DMS79 (cell line): ENCODE measurements at regions not wholly inside any gene's neighbourhood (a gene's known extent, or its start where the extent isn't known, plus 50 kb on each side); places are given as distances from the start of the nearest gene placed in this dataset.

Experiments used
- DNase-seq: peaks from one replicate; lab custom pipeline; 2025; lab: John Stamatoyannopoulos, UW

DNA sequence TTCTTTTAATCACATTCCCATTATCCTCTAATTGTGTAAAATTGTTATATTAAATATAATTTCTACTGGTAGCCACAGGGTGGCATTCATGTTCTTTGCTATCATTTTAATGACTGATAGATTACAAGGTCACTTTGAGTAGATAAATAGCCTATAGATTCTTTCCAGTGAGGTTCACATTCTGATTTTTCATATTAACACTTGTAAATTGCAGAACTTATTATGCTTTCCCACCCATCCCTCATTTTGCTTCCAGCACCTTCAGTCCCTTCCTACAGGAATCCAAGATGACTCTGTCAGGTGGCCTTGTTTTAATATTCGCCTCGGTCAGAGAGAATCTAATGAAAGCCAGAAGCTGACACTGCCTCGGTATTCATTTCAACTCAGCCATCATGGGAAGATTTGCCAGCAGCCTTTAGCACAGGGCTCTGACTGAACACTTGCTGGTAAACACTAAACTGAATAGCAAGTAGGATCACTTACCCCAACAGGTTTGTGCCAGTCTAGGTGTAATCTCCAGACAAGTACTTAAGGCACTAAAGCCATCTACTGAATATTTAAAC, 101.2 kb upstream of the FSHR start:
- DNase-seq = peak; percentile 67

DNA sequence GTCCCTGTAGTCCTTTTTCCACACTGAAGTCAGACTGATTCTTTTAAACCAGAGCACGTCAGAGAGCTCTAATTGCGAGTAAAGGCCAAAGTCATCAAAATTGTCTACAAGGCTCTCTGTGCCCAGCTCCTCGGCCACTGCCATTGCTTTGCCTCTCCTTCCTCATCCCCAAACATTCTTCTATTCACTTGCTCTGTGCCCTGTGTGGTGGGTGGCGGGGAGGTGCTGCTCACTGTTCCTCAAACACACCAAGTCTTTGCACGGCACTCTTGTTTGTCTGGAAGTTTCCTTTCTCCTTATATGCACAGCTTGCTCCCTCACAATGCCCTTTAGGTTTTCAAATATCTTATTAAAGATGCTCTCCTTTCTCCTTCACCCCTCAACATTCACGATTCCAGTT, 100.1 kb upstream of the FSHR start:
- no peak for DNase-seq

DNA sequence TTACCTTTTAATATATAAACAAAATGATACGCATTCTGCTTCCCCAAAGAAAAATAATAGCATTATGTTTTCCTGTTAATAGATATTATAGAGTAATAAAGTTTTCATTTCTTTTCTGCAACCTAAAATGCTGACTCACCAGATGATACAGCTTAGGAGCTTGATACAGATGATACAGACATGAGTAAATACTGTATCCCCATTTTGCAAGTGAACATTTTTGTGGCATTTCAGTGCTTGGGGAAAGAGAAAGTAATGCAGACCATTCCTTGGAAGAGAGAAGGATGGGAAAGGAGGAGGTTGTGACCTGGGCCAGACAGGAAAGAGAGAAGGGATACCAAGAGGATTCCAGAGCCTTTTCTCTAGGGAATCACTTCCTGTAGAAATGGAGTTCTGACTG, 97.5 kb upstream of the FSHR start:
- DNase-seq = no peak

DNA sequence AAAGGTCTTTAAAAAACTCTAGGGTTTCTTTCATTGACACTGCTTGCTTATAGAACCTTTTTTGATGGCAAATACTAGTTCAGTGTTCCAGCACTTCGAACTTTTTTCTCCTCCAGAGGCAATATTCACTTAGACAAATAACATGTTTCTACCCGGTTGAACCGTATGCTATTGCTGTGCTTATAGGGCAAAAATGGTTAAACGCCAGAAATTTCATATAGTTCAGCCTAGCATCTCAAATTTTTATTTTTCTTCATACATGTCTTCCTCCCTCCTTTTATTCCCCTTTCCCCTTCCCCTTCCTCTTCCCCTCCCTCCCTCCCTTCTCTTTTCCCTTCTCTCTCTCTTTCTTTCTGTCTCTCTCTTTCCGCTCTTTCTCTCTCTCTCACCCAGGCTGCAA, 96.9 kb upstream of the FSHR start:
- DNase-seq = no peak

DNA sequence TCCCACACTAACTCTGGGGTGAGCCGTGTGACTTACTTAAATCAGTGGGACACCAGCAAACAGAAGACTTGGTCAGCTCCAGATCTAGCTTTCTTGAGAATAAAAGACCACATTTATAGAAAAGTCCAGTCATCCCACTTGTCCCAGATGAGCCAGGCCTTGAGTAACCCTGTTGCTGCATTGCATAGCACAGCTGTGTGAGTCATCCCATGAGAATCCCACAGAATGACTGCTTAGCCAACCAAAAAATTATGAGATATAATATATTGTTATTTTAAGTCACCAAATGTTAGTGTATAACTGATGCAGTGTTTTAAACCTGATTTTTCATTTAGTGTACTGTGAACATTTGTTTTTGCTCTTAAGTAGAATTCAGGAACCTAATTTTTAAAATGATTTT, 94.2 kb upstream of the FSHR start:
- DNase-seq = no peak

DNA sequence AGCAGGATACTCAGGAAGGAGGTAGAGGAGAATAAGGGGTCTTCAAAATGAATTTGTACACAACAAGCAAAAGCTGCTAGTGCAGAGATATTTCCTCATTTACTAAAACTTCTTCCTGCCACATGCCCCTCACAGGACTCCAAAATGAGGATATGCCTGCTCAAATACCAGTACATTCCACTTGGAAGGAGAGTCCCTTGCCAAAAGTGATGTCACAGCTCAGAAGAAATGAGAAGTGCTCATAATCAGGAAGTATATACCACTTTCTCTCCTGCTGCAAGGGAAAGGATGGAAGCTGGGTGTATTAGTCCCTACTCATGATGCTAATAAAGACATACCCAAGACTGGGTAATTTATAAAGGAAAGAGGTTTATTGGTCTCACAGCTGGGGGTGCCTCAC, 87.7 kb upstream of the FSHR start:
- no peak for DNase-seq

DNA sequence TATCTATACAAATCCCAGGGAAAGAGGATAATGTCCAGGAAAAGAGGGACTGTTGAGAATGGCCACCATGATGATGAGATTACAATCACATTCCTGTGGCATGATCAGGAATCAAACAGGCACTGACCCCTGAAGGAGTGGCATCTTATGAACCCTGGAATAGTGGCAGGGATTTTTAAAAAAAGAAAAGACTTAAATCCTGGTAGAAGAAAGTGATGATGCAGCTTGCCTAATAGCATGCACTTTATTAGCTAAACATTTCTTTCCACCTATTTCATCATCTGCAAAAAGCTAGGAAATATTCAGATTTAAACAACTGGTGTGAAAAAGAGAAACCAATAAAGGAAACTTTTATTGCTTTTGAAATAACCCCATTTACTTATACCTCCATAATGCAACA, 87.2 kb upstream of the FSHR start:
- no peak for DNase-seq

DNA sequence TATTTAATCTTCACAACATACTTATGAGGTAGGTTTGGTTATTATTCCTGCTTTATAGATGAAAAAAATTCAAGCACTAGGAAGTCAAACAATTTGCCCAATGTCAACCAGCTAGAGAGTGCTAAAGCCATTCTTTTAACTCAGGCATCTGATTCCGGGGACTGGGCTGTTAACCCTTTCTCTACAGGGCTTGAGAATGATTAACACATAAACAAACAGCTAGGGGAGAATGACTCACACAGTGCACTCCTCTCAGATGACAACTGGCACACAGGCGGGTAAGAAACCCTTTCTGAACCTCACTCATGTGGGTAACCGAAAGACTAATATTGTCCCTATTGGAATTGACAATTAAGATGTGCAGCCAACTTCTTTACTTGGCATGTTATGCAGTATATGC, 86.3 kb upstream of the FSHR start:
- DNase-seq = no peak

DNA sequence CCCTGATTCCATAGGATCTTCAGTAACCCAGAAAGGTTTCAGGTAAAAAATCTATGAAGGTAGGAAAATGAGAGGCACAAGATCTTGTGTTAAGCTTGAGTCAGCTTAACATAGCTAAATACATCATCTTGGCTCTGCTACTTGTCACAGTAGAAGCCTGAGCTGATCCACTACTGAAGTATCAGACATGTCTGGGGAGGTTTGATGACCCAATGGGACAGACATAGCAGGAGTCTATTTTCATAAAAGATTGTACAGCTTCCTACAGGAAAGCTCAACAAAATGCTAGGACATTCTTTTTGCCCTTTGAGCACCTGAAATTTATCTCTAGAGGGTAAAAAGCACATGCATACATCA, 84.3 kb upstream of the FSHR start:
- DNase-seq = no peak

DNA sequence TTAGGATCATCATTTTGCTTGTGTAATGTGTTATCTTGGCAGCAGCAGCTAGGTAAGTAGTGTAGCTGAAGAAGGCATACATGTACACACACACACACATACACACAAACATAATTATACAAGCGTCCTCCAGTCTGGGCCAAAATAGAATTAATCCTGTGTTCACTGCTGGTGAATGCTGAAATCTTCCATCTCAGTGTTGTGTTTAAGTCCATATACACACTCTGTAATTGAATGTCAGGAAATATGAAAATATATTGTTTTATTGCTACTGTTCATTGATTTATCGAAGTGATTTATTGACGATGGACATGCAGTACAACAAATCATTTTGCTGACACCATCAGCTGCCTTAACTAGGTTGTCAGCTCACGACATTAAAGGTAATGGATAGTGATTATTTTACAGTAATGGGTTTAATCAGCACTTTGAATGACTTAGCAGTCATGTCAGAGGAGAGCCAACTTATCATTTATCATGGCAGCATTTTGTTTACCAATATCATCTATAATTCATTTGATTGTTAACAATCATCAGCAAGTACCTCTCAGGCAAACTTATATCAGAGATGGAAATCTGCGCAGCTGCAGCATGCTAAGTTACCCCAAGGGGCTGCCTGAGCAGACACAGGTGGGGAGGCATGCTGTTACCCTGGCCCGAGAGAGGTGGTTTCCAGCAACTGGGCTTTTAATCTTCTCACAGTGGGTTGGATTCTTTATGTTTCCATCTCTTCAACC, 83.7 kb upstream of the FSHR start:
- DNase-seq = no peak

DNA sequence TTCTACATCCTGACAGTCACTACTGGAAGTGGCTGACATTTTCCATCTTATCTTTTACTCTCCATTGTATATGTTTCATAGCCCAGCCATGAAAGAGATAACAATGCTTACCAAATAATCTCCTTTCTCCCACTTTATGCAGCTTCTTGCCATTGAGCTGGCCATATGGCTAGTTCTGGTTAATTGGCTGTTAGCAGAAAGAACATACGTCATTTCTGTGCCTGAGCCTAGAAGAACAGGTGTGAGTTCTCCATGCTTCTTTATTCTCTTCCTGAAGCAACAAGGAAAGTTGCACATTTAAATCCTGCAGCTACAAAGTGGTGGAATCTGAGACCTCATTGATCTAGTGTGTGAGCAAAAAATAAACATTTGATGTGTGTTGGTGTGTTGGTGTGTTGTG, 82.0 kb upstream of the FSHR start:
- DNase-seq = no peak

DNA sequence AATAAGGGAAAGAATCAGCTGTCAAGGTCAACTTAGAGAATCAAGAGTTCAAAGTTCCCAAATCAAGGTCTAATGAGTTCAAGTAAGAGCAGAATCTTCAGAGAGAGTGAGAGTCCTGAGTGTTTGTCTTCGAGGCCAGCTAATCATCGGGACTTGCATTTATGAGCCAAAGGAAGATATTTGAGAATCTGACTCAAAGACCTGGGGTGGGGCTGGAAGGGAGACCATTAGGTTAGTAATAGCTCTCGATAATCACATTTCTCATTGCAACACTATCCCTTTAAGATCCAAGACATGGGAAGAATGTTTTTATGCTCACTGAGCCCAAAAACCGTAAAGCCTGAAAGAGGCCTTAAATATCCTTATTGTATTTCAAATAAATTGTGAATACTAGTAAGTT, 72.0 kb upstream of the FSHR start:
- DNase-seq = no peak

DNA sequence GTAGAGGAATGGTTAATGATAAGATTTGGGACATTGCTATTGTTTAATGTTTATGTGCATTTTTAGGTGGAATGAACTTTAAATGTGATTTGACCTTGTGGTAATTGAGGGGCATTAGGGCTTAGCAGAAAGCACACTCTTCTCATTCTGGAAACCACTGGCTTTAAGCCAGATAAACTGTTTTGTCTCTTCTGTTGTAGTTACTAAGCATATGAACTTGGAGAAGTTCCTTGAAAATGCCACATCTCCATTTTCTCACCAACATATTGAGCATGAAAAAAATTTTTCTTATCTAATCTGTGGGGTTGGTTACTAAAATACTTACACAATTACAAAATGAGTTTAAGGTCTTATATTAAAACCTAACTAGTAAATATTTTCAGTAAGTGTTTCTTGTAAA, 70.8 kb upstream of the FSHR start:
- DNase-seq = no peak

DNA sequence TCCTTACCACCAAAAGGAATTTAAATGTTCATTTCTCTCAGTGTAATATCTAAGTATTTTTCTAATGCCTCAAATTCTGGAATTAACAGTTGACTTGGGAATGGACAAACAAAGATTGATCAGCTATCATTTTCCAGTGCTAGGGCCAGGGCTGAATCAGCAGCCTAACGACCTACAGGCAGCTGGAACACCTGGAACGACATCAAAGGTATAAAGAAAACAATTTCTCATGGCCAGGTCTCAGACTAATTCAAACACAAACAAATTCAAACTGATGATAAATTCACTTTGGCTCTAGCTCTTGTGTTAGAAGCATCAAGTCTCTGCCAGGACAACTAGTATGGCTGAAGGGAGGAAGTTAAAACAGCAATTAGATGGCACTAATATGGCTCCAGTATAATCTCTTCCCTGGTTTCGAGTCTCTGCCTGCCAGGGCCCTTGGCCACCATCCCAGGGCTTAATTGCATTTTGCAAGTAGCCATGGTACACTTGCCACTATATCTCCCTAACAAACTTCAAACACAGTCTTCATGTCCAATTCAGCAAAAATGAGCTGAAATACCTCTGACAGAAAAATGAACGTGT, 70.2 kb upstream of the FSHR start:
- DNase-seq = peak; percentile 59

DNA sequence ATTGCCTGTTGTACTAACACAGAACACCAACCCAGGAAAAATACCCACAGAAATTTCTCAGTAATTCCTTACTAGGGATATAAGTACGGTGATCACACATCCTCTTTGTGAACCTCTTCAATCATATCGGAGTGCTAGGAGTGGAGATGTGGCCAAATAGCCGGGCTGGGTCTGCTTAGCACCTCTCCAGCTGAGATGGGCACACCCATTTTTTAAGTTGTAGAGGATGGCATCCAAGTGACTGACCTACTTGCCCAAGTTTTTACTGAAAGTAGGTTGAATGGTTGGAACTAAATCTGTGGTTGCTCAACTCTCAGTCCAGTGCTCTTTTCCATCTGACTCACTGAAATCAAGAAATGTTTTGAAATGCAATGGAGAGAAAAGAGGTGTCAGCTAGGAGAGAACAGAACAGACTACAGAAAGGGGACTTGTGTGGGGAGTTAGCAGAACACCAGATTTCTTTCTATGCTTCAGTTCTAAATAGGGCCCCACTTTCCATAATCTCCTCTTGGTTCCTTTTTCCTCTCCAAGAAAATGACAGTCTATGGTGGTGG, 68.7 kb upstream of the FSHR start:
- no peak for DNase-seq

DNA sequence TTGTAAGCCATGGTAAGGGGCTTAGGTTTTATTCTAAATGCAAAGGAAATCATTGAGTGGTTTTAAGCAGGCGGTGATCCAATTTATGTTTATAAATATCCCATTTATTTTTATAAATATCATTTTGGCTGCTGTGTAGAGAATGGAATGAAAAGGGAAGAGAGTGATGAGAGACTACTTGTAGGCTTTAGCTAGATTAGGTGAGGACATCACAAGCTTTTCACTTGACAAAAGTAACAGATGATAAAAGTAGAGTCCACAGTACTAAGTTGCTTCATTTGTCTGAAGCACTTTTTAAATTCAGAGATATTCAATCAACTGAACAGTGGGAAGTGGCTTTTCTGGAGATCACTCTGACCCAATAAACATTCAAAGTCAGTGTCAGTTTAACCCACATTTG, 65.4 kb upstream of the FSHR start:
- no peak for DNase-seq

DNA sequence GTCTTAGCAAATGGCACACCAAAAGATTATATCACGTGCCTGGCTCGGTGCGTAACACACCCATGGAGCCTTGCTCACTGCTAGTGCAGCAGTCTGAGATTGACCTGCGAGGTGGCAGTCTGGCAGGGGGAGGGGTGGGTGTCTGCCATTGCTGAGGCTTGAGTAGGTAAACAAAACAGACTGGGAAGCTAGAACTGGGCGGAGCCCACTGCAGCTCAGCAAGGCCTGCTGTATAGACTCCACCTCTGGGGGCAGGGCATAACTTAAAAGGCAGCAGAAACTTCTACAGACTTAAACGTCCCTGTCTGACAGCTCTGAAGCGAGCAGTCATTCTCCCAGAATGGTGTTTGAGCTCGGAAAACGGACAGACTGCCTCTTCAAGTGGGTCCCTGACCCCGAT, 55.9 kb upstream of the FSHR start:
- DNase-seq = no peak

DNA sequence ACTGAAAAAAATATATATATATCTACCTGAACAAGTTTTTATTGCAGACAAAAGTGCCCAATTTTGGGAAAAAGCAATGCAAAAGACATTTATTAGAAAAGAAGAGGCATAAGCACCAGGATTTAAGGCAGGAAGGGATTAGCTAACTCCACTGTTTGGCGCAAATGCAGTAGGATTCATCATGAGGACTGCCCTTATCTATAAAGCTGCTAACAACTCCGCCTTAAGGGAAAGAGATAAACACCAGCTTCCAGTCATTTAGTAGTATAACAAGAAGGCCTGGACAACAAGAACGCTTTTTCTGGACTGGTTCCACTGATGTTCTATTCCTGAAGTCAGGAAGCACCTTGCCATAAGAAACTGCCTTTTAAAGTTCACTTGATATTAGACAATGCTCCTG, 52.9 kb upstream of the FSHR start:
- no peak for DNase-seq
